ENCODE measurements at regions not wholly inside any gene's neighbourhood (a gene's known extent, or its start where the extent isn't known, plus 50 kb on each side); places are given as distances from the start of the nearest gene placed in this dataset.
A peak's percentile ranks its signal among the peaks of the same experiment; 100 is the strongest.

GRCh38 chr5:36751886-36752285, 124.7 kb upstream of the NIPBL start:
- ChIA-PET CTCF (no interaction called here), POLR2A (no interaction called here)
- H3K9me3 ChIP-seq (ENCODE audit: control extremely low read depth in 1 of 5, control insufficient read depth in 4 of 5, insufficient read depth in 2 of 5, low read depth in 1 of 5, low read length in 4 of 5): no peaks in the 10 kb centered on the region
- no peaks in the 10 kb centered on the region for H3K4me1 ChIP-seq (ENCODE audit: control extremely low read depth in 1 of 4, control insufficient read depth in 4 of 4, insufficient read depth in 4 of 4, low read length in 3 of 4)
- 100% methylated on average over 1 of the region's 1 CpG for WGBS (ENCODE audit: insufficient coverage)
- no peak overlapping the region for H3K4me3 ChIP-seq (ENCODE audit: control insufficient read depth in 1 of 7, extremely low read depth in 1 of 7, insufficient read depth in 4 of 7, low read depth in 2 of 7, low read length in 6 of 7)
- H3K27me3 ChIP-seq (replicated peaks in 2 of 5; ENCODE audit: control insufficient read depth in 4 of 5, insufficient read depth in 5 of 5, low read length in 4 of 5): no peaks in the 10 kb centered on the region
- DNase-seq: peak in 2 of 3 donors; percentile 31 to 53
- no peaks in the 10 kb centered on the region for H3K36me3 ChIP-seq (ENCODE audit: control insufficient read depth in 4 of 4, insufficient read depth in 4 of 4, low read length in 3 of 4)
- H3K27ac ChIP-seq (ENCODE audit: insufficient read depth in 1 of 2, low read depth in 1 of 2, low read length in 2 of 2, poor library complexity in 1 of 2, severe bottlenecking in 2 of 2): no peak overlapping the region

- WGBS (ENCODE audit: insufficient coverage): no CpG with 5 or more reads among the region's 3 CpGs
- Histone ChIP-seq H3K4me3 (ENCODE audit: control insufficient read depth in 1 of 7, extremely low read depth in 1 of 7, insufficient read depth in 4 of 7, low read depth in 2 of 7, low read length in 6 of 7) (no peak overlapping the region), H3K36me3 (ENCODE audit: control insufficient read depth in 4 of 4, insufficient read depth in 4 of 4, low read length in 3 of 4) (no peaks in the 10 kb centered on the region), H3K4me1 (ENCODE audit: control extremely low read depth in 1 of 4, control insufficient read depth in 4 of 4, insufficient read depth in 4 of 4, low read length in 3 of 4) (no peaks in the 10 kb centered on the region), H3K27me3 (replicated peaks in 2 of 5; ENCODE audit: control insufficient read depth in 4 of 5, insufficient read depth in 5 of 5, low read length in 4 of 5) (no peaks in the 10 kb centered on the region), H3K27ac (ENCODE audit: insufficient read depth in 1 of 2, low read depth in 1 of 2, low read length in 2 of 2, poor library complexity in 1 of 2, severe bottlenecking in 2 of 2) (no peak overlapping the region), H3K9me3 (ENCODE audit: control extremely low read depth in 1 of 5, control insufficient read depth in 4 of 5, insufficient read depth in 2 of 5, low read depth in 1 of 5, low read length in 4 of 5) (no peaks in the 10 kb centered on the region)
- CTCF ChIA-PET: interaction anchor here (1.0 kb wide), 2 partner anchors 12 to 16 kb away, joined by 3 read pairs; no protein-coding TSS in a partner anchor
- no peak for DNase-seq
- POLR2A ChIA-PET: no interaction called here
Observed at GRCh38 chr5:36755342-36755741, 121.2 kb upstream of the NIPBL start.

GRCh38 chr5:36755920-36756488, 120.6 kb upstream of the NIPBL start:
- no peaks in the 10 kb centered on the region for H3K36me3 ChIP-seq (ENCODE audit: control insufficient read depth in 4 of 4, insufficient read depth in 4 of 4, low read length in 3 of 4)
- ChIA-PET POLR2A (no interaction called here), CTCF (interaction anchor here (1.0 kb wide), 1 partner anchor 17 kb away, joined by 3 read pairs; no protein-coding TSS in a partner anchor)
- H3K4me3 ChIP-seq (ENCODE audit: control insufficient read depth in 1 of 7, extremely low read depth in 1 of 7, insufficient read depth in 4 of 7, low read depth in 2 of 7, low read length in 6 of 7): no peak overlapping the region
- no peaks in the 10 kb centered on the region for H3K27me3 ChIP-seq (replicated peaks in 2 of 5; ENCODE audit: control insufficient read depth in 4 of 5, insufficient read depth in 5 of 5, low read length in 4 of 5)
- H3K4me1 ChIP-seq (ENCODE audit: control extremely low read depth in 1 of 4, control insufficient read depth in 4 of 4, insufficient read depth in 4 of 4, low read length in 3 of 4): no peaks in the 10 kb centered on the region
- no peak overlapping the region for H3K27ac ChIP-seq (ENCODE audit: insufficient read depth in 1 of 2, low read depth in 1 of 2, low read length in 2 of 2, poor library complexity in 1 of 2, severe bottlenecking in 2 of 2)
- no peaks in the 10 kb centered on the region for H3K9me3 ChIP-seq (ENCODE audit: control extremely low read depth in 1 of 5, control insufficient read depth in 4 of 5, insufficient read depth in 2 of 5, low read depth in 1 of 5, low read length in 4 of 5)
- 100% methylated on average over 1 of the region's 1 CpG for WGBS (ENCODE audit: insufficient coverage)
- DNase-seq: no peak

GRCh38 chr5:36756848-36757247, 119.7 kb upstream of the NIPBL start:
- ChIA-PET CTCF (no interaction called here), POLR2A (no interaction called here)
- no peaks in the 10 kb centered on the region for H3K9me3 ChIP-seq (ENCODE audit: control extremely low read depth in 1 of 5, control insufficient read depth in 4 of 5, insufficient read depth in 2 of 5, low read depth in 1 of 5, low read length in 4 of 5)
- no CpG with 5 or more reads among the region's 2 CpGs for WGBS (ENCODE audit: insufficient coverage)
- no peaks in the 10 kb centered on the region for H3K36me3 ChIP-seq (ENCODE audit: control insufficient read depth in 4 of 4, insufficient read depth in 4 of 4, low read length in 3 of 4)
- no peaks in the 10 kb centered on the region for H3K27me3 ChIP-seq (replicated peaks in 2 of 5; ENCODE audit: control insufficient read depth in 4 of 5, insufficient read depth in 5 of 5, low read length in 4 of 5)
- H3K4me1 ChIP-seq (ENCODE audit: control extremely low read depth in 1 of 4, control insufficient read depth in 4 of 4, insufficient read depth in 4 of 4, low read length in 3 of 4): no peaks in the 10 kb centered on the region
- H3K4me3 ChIP-seq (ENCODE audit: control insufficient read depth in 1 of 7, extremely low read depth in 1 of 7, insufficient read depth in 4 of 7, low read depth in 2 of 7, low read length in 6 of 7): no peak overlapping the region
- H3K27ac ChIP-seq (ENCODE audit: insufficient read depth in 1 of 2, low read depth in 1 of 2, low read length in 2 of 2, poor library complexity in 1 of 2, severe bottlenecking in 2 of 2): no peak overlapping the region
- no peak for DNase-seq

- no peak for DNase-seq
- ChIA-PET POLR2A (no interaction called here), CTCF (no interaction called here)
- Histone ChIP-seq H3K4me3 (ENCODE audit: control insufficient read depth in 1 of 7, extremely low read depth in 1 of 7, insufficient read depth in 4 of 7, low read depth in 2 of 7, low read length in 6 of 7) (no peak overlapping the region), H3K4me1 (ENCODE audit: control extremely low read depth in 1 of 4, control insufficient read depth in 4 of 4, insufficient read depth in 4 of 4, low read length in 3 of 4) (no peaks in the 10 kb centered on the region), H3K9me3 (ENCODE audit: control extremely low read depth in 1 of 5, control insufficient read depth in 4 of 5, insufficient read depth in 2 of 5, low read depth in 1 of 5, low read length in 4 of 5) (no peaks in the 10 kb centered on the region), H3K27me3 (replicated peaks in 2 of 5; ENCODE audit: control insufficient read depth in 4 of 5, insufficient read depth in 5 of 5, low read length in 4 of 5) (no peaks in the 10 kb centered on the region), H3K36me3 (ENCODE audit: control insufficient read depth in 4 of 4, insufficient read depth in 4 of 4, low read length in 3 of 4) (no peaks in the 10 kb centered on the region), H3K27ac (ENCODE audit: insufficient read depth in 1 of 2, low read depth in 1 of 2, low read length in 2 of 2, poor library complexity in 1 of 2, severe bottlenecking in 2 of 2) (no peak overlapping the region)
- no CpG with 5 or more reads among the region's 1 CpG for WGBS (ENCODE audit: insufficient coverage)
Observed at GRCh38 chr5:36759117-36759516, 117.5 kb upstream of the NIPBL start.

GRCh38 chr5:36763454-36763853, 113.1 kb upstream of the NIPBL start:
- H3K9me3 ChIP-seq (ENCODE audit: control extremely low read depth in 1 of 5, control insufficient read depth in 4 of 5, insufficient read depth in 2 of 5, low read depth in 1 of 5, low read length in 4 of 5): peaks cover 0 to 4% (median 0%) of the 10 kb centered on the region in 5 experiments
- H3K27me3 ChIP-seq (replicated peaks in 2 of 5; ENCODE audit: control insufficient read depth in 4 of 5, insufficient read depth in 5 of 5, low read length in 4 of 5): no peaks in the 10 kb centered on the region
- H3K27ac ChIP-seq (ENCODE audit: insufficient read depth in 1 of 2, low read depth in 1 of 2, low read length in 2 of 2, poor library complexity in 1 of 2, severe bottlenecking in 2 of 2): no peak overlapping the region
- no peaks in the 10 kb centered on the region for H3K4me1 ChIP-seq (ENCODE audit: control extremely low read depth in 1 of 4, control insufficient read depth in 4 of 4, insufficient read depth in 4 of 4, low read length in 3 of 4)
- ChIA-PET CTCF (no interaction called here), POLR2A (no interaction called here)
- no peak for DNase-seq
- no peaks in the 10 kb centered on the region for H3K36me3 ChIP-seq (ENCODE audit: control insufficient read depth in 4 of 4, insufficient read depth in 4 of 4, low read length in 3 of 4)
- 100% methylated on average over 3 of the region's 7 CpGs for WGBS (ENCODE audit: insufficient coverage)
- H3K4me3 ChIP-seq (ENCODE audit: control insufficient read depth in 1 of 7, extremely low read depth in 1 of 7, insufficient read depth in 4 of 7, low read depth in 2 of 7, low read length in 6 of 7): no peak overlapping the region

- no peak for DNase-seq
- Histone ChIP-seq H3K27ac (ENCODE audit: insufficient read depth in 1 of 2, low read depth in 1 of 2, low read length in 2 of 2, poor library complexity in 1 of 2, severe bottlenecking in 2 of 2) (no peak overlapping the region), H3K27me3 (replicated peaks in 2 of 5; ENCODE audit: control insufficient read depth in 4 of 5, insufficient read depth in 5 of 5, low read length in 4 of 5) (no peaks in the 10 kb centered on the region), H3K9me3 (ENCODE audit: control extremely low read depth in 1 of 5, control insufficient read depth in 4 of 5, insufficient read depth in 2 of 5, low read depth in 1 of 5, low read length in 4 of 5) (peaks cover 0 to 8% (median 2%) of the 10 kb centered on the region in 5 experiments), H3K4me1 (ENCODE audit: control extremely low read depth in 1 of 4, control insufficient read depth in 4 of 4, insufficient read depth in 4 of 4, low read length in 3 of 4) (no peaks in the 10 kb centered on the region), H3K36me3 (ENCODE audit: control insufficient read depth in 4 of 4, insufficient read depth in 4 of 4, low read length in 3 of 4) (no peaks in the 10 kb centered on the region), H3K4me3 (ENCODE audit: control insufficient read depth in 1 of 7, extremely low read depth in 1 of 7, insufficient read depth in 4 of 7, low read depth in 2 of 7, low read length in 6 of 7) (no peak overlapping the region)
- POLR2A ChIA-PET: no interaction called here
- no CpG with 5 or more reads among the region's 2 CpGs for WGBS (ENCODE audit: insufficient coverage)
- CTCF ChIA-PET: no interaction called here
Observed at GRCh38 chr5:36765876-36766275, 110.7 kb upstream of the NIPBL start.

All from common myeloid progenitor, CD34-positive (primary cell).